SK-N-SH (cell line): ENCODE measurements at regions not wholly inside any gene's neighbourhood (a gene's known extent, or its start where the extent isn't known, plus 50 kb on each side); places are given as distances from the start of the nearest gene placed in this dataset.
"Not testable (repeated sequence)": the region's sequence is repeated elsewhere in the genome, so short reads cannot be mapped to it uniquely, and the experiment has no call there.

Experiments used
- CTCF ChIA-PET: fragments of 300-600, 350-600 bp; formaldehyde crosslinking; extraction: SDS; loops from one replicate; lab custom pipeline; 2021; lab: Yijun Ruan, JAX
- POLR2A ChIA-PET: fragments of 350-600 bp; sonication (Branson Sonifier 250); formaldehyde crosslinking; extraction: SDS; loops from one replicate; lab custom pipeline; 2020; ENCODE audit warnings: antibody characterized with exemption, inconsistent platforms; lab: Yijun Ruan, JAX
- DNase-seq: peaks from one replicate; pipeline ENCODE4 v3.0.0; 2012
- H2AFZ ChIP-seq: fragments of 200-600 bp; sonication (generic); 2 replicates; pipeline ENCODE4 v1.8.1; 2016; ENCODE audit warnings: antibody characterized with exemption, mild to moderate bottlenecking, low read depth
- H3F3A ChIP-seq: fragments of 200-600 bp; sonication (generic); replicated peaks from 2 replicates; pipeline ENCODE3; 2016; ENCODE audit warnings: antibody characterized with exemption, mild to moderate bottlenecking; ENCODE audit not compliant: insufficient read depth
- H3K27ac ChIP-seq, 2 experiments: fragments of 200-500 bp in 1 of 2; fragments of 200-600 bp in 1 of 2; sonication (Bioruptor generic) in 1 of 2; sonication (generic), shearing (Covaris generic) in 1 of 2; 2 replicates each; pipeline versions ENCODE4 v1.5.1 to v1.6.1; 2014 to 2016; ENCODE audit warnings: low read depth in 2 of 2, inconsistent platforms in 1 of 2, low read length in 1 of 2, mild to moderate bottlenecking in 1 of 2, mixed read lengths in 1 of 2
- H3K27me3 ChIP-seq: fragments of 200-600 bp; sonication (generic), shearing (Covaris generic); 2 replicates; pipeline ENCODE4 v1.6.1; 2016; ENCODE audit warnings: mixed run types; ENCODE audit not compliant: insufficient read depth
- H3K36me3 ChIP-seq, 2 experiments: fragments of 200-500 bp in 1 of 2; fragments of 200-600 bp in 1 of 2; sonication (Bioruptor generic) in 1 of 2; sonication (generic) in 1 of 2; replicated peaks in 1 of 2; 2 replicates each; pipeline versions ENCODE3 to v1.5.1; 2014 to 2016; ENCODE audit warnings: low read length in 1 of 2, mild to moderate bottlenecking in 1 of 2; ENCODE audit not compliant: insufficient read depth in 2 of 2, control insufficient read depth in 1 of 2
- H3K4me1 ChIP-seq, 2 experiments: fragments of 200-500 bp in 1 of 2; fragments of 200-600 bp in 1 of 2; sonication (Bioruptor generic) in 1 of 2; sonication (generic), shearing (Covaris generic) in 1 of 2; 2 replicates each; pipeline versions ENCODE4 v1.5.1 to v1.6.1; 2014 to 2016; ENCODE audit warnings: low read depth in 1 of 2, low read length in 1 of 2, mixed run types in 1 of 2; ENCODE audit not compliant: insufficient read depth in 2 of 2, control insufficient read depth in 1 of 2
- H3K4me2 ChIP-seq: fragments of 200-600 bp; sonication (generic), shearing (Covaris generic); 2 replicates; pipeline ENCODE4 v1.6.1; 2017; ENCODE audit warnings: mixed run types
- H3K4me3 ChIP-seq, 2 experiments: fragments of 200-500 bp in 1 of 2; fragments of 200-600 bp in 1 of 2; sonication (Bioruptor generic) in 1 of 2; sonication (generic), shearing (Covaris generic) in 1 of 2; 2 replicates each; pipeline versions ENCODE4 v1.5.1 to v1.8.1; 2014 to 2016; ENCODE audit warnings: low read depth in 2 of 2, inconsistent platforms in 1 of 2, low read length in 1 of 2, mild to moderate bottlenecking in 1 of 2, mixed read lengths in 1 of 2, moderate library complexity in 1 of 2
- H3K79me2 ChIP-seq: fragments of 200-600 bp; sonication (generic); 2 replicates; pipeline ENCODE4 v1.8.1; 2017; ENCODE audit warnings: mild to moderate bottlenecking; ENCODE audit not compliant: insufficient read depth
- H3K9ac ChIP-seq: fragments of 200-600 bp; sonication (generic); 2 replicates; pipeline ENCODE4 v1.6.1; 2017; ENCODE audit warnings: mixed run types
- H3K9me2 ChIP-seq: fragments of 200-600 bp; sonication (generic); 2 replicates; pipeline ENCODE4 v1.6.1; 2017; ENCODE audit warnings: mixed run types
- H3K9me3 ChIP-seq: fragments of 200-600 bp; sonication (generic); 2 replicates; pipeline ENCODE4 v1.6.1; 2017; ENCODE audit warnings: mixed run types, mild to moderate bottlenecking, moderate library complexity
- H4K20me1 ChIP-seq: fragments of 200-600 bp; sonication (generic); 2 replicates; pipeline ENCODE4 v1.6.1; 2017; ENCODE audit warnings: mild to moderate bottlenecking, mixed run types; ENCODE audit not compliant: insufficient read depth
- WGBS: methylation state at CpG from one replicate; pipeline ENCODE4 v1.1.6; 2017; ENCODE audit warnings: low lambda C conversion rate; 5-methylcytosine and 5-hydroxymethylcytosine counted together
- small RNA-seq, 7 experiments: library from RNA; depleted of rRNA; stranded (forward); fragments of <200 nt; gene quantifications; one replicate each; pipeline ENCODE3, GENCODE V24; 2012

DNA sequence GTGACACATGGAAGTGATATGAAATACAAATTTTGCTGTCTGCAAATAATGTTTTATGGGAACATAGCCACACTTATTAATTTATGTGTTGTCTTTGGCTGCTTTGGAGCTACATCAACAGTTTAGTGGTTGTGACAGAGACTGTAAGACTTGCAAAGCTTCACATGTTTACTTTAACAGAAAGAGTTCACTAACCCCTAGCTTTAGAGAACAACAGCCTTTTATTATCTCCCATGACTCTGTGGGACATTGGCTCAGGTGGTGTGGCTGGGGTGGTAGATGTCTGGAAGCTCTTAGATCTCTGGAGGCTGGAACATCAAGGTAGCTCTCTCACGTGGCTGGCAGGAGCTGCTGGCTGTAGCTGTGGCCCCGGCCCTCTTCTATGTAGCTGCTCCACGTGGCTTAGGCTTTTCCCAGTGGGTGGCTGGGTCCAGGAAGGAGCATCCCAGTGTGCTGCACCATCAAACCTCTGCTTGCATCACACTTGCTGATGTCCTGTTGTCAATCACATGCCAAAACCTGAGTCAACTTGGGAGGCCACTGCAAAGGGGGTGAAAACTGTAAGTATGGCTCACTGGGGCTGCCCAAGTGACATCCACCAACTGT is 51.8 kb upstream of the MTLN start:
- H3K4me1 ChIP-seq, H3K9me3 ChIP-seq, H3F3A ChIP-seq, POLR2A ChIA-PET, H3K27me3 ChIP-seq, H4K20me1 ChIP-seq, H3K79me2 ChIP-seq, H3K4me3 ChIP-seq, DNase-seq, CTCF ChIA-PET, H3K9ac ChIP-seq, H3K27ac ChIP-seq, H3K36me3 ChIP-seq, H2AFZ ChIP-seq, H3K4me2 ChIP-seq, H3K9me2 ChIP-seq: not testable (repeated sequence)
- WGBS = no CpG with 5 or more reads among the region's 3 CpGs

DNA sequence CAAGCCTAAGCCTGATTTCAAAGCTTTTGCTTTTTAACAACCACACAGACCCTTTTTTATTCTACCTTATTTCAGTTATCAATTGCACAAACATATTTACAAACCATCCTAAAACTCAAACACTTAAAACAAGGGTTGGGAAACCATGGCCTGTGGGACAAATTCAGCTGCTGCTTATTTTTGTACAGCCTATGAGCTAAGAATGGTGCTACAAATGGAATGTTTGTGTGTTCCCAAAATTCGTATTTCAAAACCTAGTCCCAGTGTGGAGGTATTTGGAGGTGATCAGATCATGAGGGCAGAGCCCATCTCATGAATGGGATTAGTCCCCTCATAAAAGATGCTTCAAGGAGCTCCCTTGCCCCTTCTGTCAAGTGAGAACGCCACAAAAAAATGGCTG is 51.1 kb upstream of the MTLN start:
- DNase-seq, H4K20me1 ChIP-seq, CTCF ChIA-PET, H3K27ac ChIP-seq, H3K4me2 ChIP-seq, H3K4me1 ChIP-seq, H3K36me3 ChIP-seq, H3K9me2 ChIP-seq, H3K79me2 ChIP-seq, POLR2A ChIA-PET, H3K27me3 ChIP-seq, H3K9ac ChIP-seq, H3F3A ChIP-seq, H3K9me3 ChIP-seq, H2AFZ ChIP-seq, H3K4me3 ChIP-seq: not testable (repeated sequence)
- 38% methylated on average over 1 of the region's 2 CpGs for whole genome bisulfite sequencing

Small RNA genes in the stretch of these regions (small RNA-seq; reads per million reads assigned to genes)
- gene MIR4436B2 = 0 reads per million in 7 experiments
